HFFc6 (cell line): ENCODE measurements at regions not wholly inside any gene's neighbourhood (a gene's known extent, or its start where the extent isn't known, plus 50 kb on each side); places are given as distances from the start of the nearest gene placed in this dataset.

Experiments used
- DNase-seq: peaks from one replicate; pipeline ENCODE4 v3.0.0-alpha.2; 2018
- H3K27ac Mint-ChIP-seq: 2 replicates; pipeline ENCODE4 v1.8.0; 2020; ENCODE audit warnings: mild to moderate bottlenecking, mixed read lengths
- H3K27me3 Mint-ChIP-seq: 2 replicates; pipeline ENCODE4 v1.8.0; 2021; ENCODE audit warnings: mild to moderate bottlenecking, moderate library complexity, mixed read lengths; ENCODE audit not compliant: insufficient read depth
- H3K36me3 Mint-ChIP-seq: 2 replicates; pipeline ENCODE4 v1.8.0; 2021; ENCODE audit warnings: low read depth, mixed read lengths
- H3K4me1 Mint-ChIP-seq: 2 replicates; pipeline ENCODE4 v1.8.0; 2020; ENCODE audit warnings: low read depth, mixed read lengths
- H3K4me3 Mint-ChIP-seq: 2 replicates; pipeline ENCODE4 v1.8.0; 2020; ENCODE audit warnings: mild to moderate bottlenecking, moderate library complexity, mixed read lengths
- H3K9me3 Mint-ChIP-seq: 2 replicates; pipeline ENCODE4 v1.8.0; 2020; ENCODE audit warnings: mild to moderate bottlenecking, mixed read lengths
- CTCF ChIP-seq: fragments of 200-600 bp; sonication (generic); IDR thresholded peaks from 2 replicates; pipeline ENCODE4 v1.5.0; 2021; ENCODE audit warnings: antibody characterized with exemption, mild to moderate bottlenecking

DNA sequence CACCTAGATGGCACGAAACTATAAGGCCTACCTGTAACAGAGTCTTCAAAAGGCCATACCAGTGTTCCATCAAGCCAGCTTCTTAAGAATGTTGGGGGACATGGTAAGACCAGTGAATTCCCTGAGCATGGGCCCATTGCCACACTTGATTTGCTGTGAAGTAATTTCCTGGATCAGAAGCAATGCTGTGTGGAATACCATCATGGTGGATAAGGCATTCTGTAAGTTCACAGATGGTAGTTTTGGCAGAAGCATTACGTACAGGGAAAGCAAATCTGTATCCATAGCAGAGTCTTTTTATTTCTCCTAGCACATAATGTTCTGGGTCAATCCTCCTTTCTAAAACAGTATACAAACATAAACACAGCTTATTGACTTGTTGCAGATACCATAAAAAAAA is 89.1 kb upstream of the MAST4 start:
- H3K27me3 Mint-ChIP-seq: peaks cover 2% of the 10 kb centered on the region
- no peaks in the 10 kb centered on the region for H3K4me1 Mint-ChIP-seq
- no peak for DNase-seq
- no peak for TF ChIP-seq CTCF
- no peak overlapping the region for H3K27ac Mint-ChIP-seq
- H3K4me3 Mint-ChIP-seq: no peak overlapping the region
- H3K36me3 Mint-ChIP-seq: no peaks in the 10 kb centered on the region
- peaks cover 35% of the 10 kb centered on the region for H3K9me3 Mint-ChIP-seq

GRCh38 chr5:66511491-66511890 is 84.7 kb upstream of the MAST4 start:
- peaks cover 2% of the 10 kb centered on the region for H3K27me3 Mint-ChIP-seq
- TF ChIP-seq CTCF: no peak
- peaks cover 16% of the 10 kb centered on the region; the same call in 1 of the 2 replicates for H3K9me3 Mint-ChIP-seq
- no peak overlapping the region for H3K27ac Mint-ChIP-seq
- no peak overlapping the region for H3K4me3 Mint-ChIP-seq
- H3K4me1 Mint-ChIP-seq: no peaks in the 10 kb centered on the region
- no peaks in the 10 kb centered on the region for H3K36me3 Mint-ChIP-seq
- DNase-seq: no peak

- Mint-ChIP-seq H3K27ac (no peak overlapping the region), H3K9me3 (peaks cover 16% of the 10 kb centered on the region; the same call in 1 of the 2 replicates), H3K4me3 (no peak overlapping the region), H3K36me3 (no peaks in the 10 kb centered on the region), H3K4me1 (no peaks in the 10 kb centered on the region), H3K27me3 (peaks cover 2% of the 10 kb centered on the region; the same call in 1 of the 2 replicates)
- DNase-seq: no peak
- TF ChIP-seq CTCF: no peak
Measured at GRCh38 chr5:66513130-66513529, 83.1 kb upstream of the MAST4 start.

- H3K9me3 Mint-ChIP-seq: peaks cover 11% of the 10 kb centered on the region; the same call in 1 of the 2 replicates
- no peaks in the 10 kb centered on the region; the same call in 1 of the 2 replicates for H3K27me3 Mint-ChIP-seq
- no peak for DNase-seq
- H3K4me1 Mint-ChIP-seq: no peaks in the 10 kb centered on the region
- H3K4me3 Mint-ChIP-seq: peak overlapping the region; percentile 11; the same call in 1 of the 2 replicates
- H3K27ac Mint-ChIP-seq: no peak overlapping the region; the same call in 1 of the 2 replicates
- H3K36me3 Mint-ChIP-seq: no peaks in the 10 kb centered on the region
- no peak for TF ChIP-seq CTCF
Measured at GRCh38 chr5:66515209-66515608, 81.0 kb upstream of the MAST4 start.

DNA sequence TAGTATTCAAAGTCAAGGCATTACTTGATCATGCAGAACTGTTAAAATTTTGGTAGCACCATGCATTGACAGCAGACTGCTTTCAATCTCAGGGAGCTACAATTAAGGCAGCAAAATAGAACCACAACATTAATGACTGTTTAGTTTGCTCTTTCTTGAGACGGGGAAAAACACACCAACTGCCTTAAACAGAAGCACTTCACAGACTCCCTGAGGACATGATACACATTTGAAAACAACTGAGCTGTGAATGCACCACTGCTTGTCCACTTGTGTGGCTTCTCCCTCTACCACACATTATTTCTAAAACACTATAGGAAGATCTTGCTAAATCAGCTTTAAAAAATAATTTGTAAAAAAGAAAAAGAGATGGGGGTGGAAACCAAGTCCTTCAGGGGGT is 79.6 kb upstream of the MAST4 start:
- Mint-ChIP-seq H3K4me3 (no peak overlapping the region), H3K27ac (no peak overlapping the region), H3K27me3 (no peaks in the 10 kb centered on the region), H3K4me1 (no peaks in the 10 kb centered on the region), H3K9me3 (peaks cover 13% of the 10 kb centered on the region), H3K36me3 (no peaks in the 10 kb centered on the region)
- DNase-seq: no peak
- TF ChIP-seq CTCF: no peak

DNA sequence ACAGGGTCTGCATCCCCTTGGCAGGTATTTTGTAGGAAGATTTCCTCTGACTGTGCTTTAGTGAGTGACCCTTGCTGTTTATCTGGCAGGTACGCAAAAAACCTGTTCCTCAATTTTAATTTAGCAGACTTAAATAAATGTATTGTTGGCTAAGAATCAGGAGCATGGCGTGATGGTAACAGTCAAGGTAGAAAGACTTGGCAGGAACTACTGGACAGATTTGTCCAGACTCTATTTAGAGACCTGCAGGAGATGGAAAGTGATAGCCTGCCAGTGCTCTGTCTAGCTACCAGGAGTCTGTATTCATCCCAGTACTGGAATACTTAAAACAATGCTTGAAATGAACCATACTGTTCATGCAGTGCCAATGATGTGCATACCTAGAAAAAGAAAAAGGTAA is 78.8 kb upstream of the MAST4 start:
- TF ChIP-seq CTCF: no peak
- no peak for DNase-seq
- H3K4me3 Mint-ChIP-seq: no peak overlapping the region
- H3K4me1 Mint-ChIP-seq: no peaks in the 10 kb centered on the region
- no peak overlapping the region for H3K27ac Mint-ChIP-seq
- no peaks in the 10 kb centered on the region for H3K27me3 Mint-ChIP-seq
- H3K9me3 Mint-ChIP-seq: peaks cover 11% of the 10 kb centered on the region
- H3K36me3 Mint-ChIP-seq: no peaks in the 10 kb centered on the region
